ENCODE measurements at regions not wholly inside any gene's neighbourhood (a gene's known extent, or its start where the extent isn't known, plus 50 kb on each side); places are given as distances from the start of the nearest gene placed in this dataset.
"Not testable (repeated sequence)": the region's sequence is repeated elsewhere in the genome, so short reads cannot be mapped to it uniquely, and the experiment has no call there.

DNA sequence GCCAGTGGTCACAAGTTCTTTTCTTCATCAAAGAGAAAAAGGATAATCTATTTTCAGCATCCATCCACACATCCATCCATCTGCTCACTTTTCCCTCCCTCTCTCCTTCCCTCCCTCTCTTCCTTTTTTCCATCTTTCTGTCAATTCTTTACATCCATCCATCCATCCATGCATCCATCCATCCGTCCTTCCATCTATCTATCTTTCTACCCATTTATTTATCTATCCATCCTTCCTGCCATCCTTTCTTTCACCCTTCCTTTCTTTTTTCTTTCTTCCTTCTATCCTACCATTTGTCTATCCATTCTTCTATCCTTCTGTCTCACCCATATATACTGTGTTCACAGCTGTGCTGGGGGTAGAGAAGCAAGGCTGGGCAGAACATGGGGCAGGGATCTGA lies 212.4 kb upstream of the GALNT2 start:
- DNase-seq (ENCODE audit: insufficient read length, low spot score), result no peak
- no peak for FAIRE-seq

DNA sequence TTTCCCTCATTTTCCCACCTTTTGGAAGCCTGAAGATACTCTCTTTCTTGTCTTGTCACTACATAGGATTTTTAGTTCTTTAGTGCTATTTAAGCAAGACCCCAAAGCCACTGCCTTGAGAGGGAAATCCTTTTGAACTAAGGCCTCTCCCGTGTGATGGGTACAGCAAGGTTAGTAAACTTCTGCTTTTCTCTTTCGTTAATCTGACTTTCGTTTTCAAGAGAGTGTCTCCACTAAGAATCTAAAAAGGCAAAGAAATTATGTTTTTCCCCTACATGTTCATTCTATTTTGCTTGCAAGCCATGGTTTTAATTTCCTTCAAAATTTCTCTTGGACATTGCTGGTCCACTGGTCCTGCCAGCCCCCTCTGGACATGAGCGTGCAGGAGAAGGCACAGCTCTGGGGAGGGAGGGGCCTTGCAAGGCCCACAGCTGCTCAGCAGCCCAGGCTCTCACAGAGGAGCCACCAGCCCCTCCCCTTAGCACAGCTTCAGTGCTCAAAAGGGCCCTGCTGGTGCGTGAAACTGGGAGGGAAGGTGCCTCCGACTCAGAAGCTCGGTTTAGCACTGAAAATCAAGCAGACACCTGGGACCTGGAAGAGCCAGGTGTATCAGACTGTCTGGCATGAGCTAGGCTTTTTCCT lies 210.9 kb upstream of the GALNT2 start:
- FAIRE-seq (peak; percentile 95), DNase-seq (ENCODE audit: insufficient read length, low spot score) (peak; percentile 77)

DNA sequence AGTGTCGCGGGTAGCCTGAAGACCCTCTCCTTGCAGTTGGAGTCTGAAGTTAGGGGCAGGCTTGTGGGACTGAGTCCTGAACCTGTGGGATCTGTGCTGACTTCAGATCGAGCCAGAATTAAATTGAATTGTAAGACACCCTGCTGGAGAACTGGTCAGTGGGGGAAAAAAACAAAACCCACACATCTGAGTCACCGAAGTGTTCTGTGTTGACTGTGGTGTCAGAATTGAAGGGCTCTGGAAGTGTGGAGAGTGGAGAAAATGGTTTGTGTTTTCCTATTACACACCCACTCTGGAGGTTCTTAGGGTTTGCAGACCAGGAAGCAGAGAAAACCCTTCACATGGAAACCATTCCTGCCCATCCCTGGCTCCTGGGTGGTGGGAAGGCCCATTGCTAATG lies 209.5 kb upstream of the GALNT2 start:
- FAIRE-seq, result peak; percentile 8
- DNase-seq (ENCODE audit: insufficient read length, low spot score), result no peak

DNA sequence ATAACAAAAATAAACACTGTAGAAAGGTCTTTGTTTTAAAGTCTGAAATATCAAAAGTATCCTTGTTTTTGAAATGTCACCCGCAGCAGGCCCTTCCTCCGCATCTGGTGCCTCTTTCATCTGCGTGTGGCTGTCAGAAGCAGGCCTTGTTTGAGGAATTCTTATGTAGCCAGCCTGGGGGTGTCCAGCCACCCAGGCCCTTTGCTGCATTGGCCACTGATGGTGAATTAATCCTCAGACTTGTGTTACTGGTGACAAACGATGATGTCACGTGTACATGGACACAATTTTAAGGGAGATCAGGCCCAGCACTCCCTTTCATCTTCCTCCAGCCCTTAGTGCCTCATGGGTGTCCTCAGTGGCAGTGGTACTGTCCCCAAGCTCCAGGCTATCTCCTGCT lies 208.0 kb upstream of the GALNT2 start:
- DNase-seq (ENCODE audit: insufficient read length, low spot score) (no peak), FAIRE-seq (no peak)

DNA sequence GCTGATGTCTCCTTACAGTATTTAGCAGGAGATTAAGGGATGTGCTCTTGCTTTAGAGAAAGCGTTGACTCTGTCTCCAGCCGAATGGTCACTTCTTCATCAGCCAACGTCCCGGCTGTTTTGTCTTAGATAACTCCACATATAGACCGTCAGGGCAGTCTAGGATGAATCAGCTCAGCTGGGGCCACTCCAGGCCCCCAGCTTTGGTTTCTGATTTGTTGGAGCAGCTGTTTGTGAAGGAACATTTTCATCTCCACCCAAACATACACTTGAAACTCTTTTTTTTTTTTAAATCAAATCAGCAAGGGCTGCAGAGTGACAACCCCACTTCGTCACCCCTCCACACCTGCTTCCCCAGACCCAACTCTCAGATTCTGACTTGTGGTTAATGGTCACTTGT lies 206.1 kb upstream of the GALNT2 start:
- DNase-seq (ENCODE audit: insufficient read length, low spot score) (no peak), FAIRE-seq (no peak)

DNA sequence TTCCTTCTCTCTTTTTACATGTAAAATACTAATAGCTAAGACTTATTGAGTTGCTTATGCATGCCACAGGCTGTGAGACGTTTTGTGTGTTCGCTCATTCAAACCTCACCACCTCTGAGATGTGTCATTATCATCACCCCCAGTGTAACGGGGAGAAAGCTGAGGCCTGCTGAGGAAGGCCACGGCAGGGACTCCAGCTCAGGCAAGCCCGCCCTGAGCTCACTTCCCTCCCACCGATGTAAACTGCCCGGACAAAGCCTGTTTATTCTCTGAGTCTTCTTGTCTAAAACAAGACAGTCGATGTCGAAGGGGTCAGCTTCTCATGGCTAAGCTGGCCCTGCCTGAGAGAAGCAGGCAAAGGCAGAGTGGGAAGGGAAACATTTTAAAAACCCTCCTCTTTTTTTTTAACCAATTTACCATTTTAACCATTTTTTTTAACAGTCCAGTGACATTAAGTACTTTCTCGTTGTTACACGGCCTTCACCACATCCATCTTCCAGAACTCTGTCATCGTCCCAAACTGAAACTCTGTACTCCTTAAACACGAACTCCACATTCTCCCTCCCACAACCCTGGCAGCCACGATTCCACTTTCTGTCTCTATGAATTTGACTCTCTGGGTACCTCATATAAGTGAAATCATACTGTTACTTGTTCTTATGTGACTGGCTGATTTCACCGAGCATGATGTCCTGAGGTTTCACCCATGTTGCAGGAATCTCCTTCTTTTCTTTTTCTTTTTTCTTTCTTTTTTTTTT lies 204.8 kb upstream of the GALNT2 start:
- DNase-seq (ENCODE audit: insufficient read length, low spot score) (no peak), FAIRE-seq (no peak)

DNA sequence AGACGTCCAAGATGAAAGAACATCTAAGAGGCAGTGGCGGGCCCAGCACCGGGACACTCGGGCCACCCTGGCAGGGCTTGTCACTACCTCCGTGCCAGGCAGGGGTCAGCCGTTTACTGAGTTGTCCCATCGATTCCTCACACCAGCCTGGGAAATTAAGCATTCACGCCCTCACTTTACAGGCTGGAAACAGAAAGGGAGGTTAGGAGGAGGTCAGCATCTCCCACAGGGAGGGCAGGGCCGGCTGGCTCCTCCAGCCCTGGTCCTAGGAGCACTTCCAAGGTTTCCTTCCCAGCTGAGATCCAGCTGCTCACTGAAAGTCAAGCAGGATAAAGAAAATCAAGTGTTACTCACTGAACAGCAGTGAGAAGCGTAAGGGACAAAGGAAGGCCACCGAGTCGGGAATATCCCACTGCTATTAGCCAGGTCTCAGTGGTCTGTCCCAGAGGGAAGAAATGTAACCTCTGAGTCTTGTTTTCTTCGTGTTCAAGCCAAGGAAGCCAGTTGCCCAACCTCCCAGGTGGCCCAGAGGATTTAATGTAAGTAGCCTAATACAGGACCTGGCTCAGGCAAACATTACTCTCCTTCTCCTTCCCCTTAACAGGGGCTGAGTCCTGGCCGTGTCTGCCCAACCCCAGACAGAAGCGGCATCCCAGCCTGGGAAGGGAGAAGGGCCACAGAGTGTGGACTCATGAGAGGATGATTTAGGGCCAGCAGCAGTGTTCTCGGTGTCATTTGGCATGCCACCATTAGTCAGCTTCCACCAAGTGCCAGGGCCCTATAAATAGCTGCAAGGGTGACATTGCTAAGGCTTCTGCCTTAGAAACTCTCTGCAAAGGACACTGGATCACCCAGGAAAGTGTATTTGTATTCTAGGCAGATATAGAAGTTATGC lies 203.1 kb upstream of the GALNT2 start:
- DNase-seq (ENCODE audit: insufficient read length, low spot score) (no peak), FAIRE-seq (no peak)

DNA sequence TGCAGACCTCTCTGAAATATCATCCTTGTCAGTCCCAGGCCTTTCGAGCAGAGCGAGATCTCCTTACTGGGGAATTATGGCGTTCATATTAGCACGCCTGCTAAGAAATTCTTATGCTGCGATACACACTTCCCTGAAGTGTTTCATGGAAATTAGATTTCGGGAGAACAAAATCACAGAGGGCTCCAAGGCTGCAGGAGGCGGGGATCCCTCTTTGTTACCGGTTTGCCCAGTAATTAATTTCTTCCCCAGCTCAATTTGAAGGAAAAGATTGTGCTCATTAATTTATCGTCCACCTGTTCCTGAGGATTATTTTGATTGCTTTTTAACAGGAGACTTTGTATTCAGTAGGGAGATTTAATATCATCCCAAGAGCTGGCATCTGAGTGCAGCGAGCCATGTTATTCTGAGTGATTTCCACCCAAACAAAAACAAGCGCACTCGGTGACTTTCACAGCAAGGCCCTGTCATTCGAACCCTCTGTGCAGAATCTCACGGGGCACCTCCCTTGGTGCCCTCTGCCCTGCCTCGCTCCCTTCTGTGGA lies 202.3 kb upstream of the GALNT2 start:
- DNase-seq (ENCODE audit: insufficient read length, low spot score) (no peak), FAIRE-seq (no peak)

DNA sequence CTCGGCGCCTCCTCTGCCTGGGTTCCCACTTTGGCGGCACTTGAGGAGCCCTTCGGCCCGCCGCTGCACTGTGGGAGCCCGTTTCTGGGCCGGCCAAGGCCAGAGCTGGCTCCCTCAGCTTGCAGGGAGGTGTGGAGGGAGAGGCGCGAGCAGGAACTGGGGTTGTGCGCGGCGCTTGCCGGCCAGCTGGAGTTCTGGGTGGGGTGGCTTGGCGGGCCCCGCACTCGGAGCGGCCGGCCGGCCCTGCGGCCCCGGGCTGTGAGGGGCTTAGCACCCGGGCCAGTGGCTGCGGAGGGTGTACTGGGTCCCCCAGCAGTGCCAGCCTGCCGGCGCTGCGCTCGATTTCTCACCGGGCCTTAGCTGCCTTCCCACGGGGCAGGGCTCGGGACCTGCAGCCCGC lies 201.7 kb upstream of the GALNT2 start:
- FAIRE-seq; DNase-seq (ENCODE audit: insufficient read length, low spot score): not testable (repeated sequence)

DNA sequence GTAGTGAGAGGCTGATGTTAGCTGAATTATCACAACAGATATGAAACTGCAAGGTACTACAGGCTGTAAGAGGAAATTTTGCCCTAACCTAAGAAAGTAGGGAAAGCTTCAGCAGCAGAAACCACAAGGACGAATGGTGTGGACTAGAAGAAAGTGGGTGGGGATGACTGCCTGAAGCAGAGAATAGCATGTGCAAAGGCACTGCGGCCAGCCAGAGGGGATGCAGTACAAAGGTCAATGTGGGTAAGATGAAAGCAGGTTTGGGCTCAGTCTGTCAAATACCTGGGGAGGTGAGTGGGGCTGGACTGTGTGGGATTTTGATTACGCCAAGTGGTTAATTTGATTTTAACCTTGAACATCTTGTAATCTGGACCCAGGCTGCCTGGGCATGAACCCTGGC lies 199.3 kb upstream of the GALNT2 start:
- FAIRE-seq (no peak), DNase-seq (ENCODE audit: insufficient read length, low spot score) (no peak)

DNA sequence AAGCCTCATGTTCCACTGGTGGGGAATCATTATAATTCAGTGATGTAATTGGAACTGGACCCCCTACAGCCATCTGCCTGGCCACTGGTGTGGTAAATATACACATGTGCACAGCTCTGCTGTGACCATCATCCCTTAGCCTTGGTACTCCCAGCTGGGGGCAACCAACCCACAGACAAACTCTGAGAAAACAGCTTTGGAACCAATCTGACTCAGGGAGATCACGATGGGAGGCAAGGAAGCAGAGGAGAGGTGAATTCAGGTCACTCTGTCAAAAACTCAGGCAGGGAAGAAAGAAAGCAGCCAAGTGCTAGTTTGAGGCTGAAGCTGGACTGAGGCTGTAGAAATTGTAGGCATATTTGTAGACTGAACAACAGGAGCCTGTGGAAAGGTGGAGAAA lies 197.8 kb upstream of the GALNT2 start:
- no peak for FAIRE-seq
- DNase-seq (ENCODE audit: insufficient read length, low spot score), result no peak

DNA sequence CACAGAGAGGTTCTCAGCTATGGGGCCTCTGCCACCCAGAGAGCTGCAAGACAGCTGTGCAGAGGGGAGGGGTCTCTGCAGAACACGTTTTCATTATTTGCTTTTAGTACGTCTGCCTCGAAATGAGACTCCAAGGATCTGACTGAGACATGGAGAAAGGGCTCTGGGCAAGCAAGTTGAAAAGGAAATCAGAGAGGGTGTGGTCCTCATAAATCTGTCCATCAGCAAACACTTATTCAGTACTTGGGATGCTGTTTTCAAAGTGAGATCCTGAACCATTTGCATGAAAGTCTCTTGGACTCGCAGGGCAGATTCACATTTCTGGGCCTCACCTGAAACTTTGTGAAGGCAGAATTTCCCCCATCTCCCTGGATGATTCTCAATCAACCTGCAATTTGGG lies 197.4 kb upstream of the GALNT2 start:
- FAIRE-seq (no peak), DNase-seq (ENCODE audit: insufficient read length, low spot score) (no peak)

DNA sequence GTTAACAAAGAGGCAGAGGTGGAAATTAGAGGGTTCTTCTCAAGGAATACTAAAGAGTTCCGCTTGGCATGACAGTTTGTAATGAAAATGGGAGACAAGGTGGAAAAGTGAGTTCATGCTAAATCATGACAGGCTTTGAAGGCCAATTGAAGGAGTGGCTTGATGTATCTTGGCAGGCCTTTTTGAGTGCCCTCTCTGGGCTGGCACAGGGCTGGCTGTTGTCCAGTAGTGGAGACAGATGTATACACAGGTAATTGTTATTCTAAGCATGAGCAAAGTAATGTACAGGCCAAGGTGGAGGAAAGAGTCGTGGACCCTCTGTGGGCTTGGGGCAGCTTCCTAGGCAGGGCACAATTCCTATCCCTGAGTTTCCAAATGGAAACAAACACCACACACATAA lies 196.7 kb upstream of the GALNT2 start:
- no peak for FAIRE-seq
- no peak for DNase-seq (ENCODE audit: insufficient read length, low spot score)

DNA sequence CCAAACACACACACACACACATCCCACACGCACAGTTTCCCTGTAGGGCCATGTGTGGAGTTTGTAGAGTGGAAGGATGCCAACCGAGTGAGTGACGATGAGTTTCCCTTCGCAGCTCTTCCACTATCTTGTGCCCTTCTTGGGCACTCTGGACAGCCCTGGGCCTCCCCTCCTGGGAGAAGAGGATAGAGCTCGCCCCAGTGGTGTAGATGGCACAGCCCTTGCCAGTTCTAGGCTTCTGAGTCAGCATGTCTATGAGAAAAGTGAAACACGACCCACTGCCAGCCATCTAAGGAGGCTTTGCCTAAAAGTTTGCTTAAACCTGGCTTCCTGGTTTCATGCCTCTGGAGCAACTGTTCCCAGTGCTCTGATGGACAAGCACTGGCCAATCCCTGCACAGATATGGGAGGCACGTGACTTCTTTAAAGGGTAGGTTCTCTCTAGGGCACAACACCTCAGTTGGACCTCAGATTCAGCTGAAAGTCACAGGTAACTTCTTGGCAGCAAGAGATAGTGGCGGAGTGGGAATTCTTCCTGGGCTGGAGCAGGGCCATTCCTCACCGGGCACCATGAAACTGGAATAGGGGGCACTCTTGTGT lies 195.9 kb upstream of the GALNT2 start:
- DNase-seq (ENCODE audit: insufficient read length, low spot score) (no peak), FAIRE-seq (no peak)

DNA sequence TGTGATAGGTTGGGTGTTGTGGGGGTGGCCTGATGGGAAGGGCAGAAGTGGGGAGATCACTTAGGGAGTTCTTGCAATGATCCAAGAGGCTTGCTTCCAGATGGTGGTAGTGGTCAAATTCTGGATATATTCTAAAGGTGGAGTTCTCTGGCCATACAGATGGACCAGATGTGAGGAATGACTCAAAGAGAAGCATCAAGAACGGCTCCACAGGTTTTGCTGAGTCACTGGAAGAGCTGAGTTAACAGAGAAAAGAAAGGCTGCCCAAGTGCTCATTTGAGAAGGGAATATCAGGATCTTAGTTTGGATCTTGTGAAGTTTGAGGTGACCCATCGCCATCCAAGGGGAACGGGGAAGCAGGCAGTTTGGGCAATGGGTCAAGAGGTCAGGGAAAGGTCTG lies 192.9 kb upstream of the GALNT2 start:
- no peak for FAIRE-seq

DNA sequence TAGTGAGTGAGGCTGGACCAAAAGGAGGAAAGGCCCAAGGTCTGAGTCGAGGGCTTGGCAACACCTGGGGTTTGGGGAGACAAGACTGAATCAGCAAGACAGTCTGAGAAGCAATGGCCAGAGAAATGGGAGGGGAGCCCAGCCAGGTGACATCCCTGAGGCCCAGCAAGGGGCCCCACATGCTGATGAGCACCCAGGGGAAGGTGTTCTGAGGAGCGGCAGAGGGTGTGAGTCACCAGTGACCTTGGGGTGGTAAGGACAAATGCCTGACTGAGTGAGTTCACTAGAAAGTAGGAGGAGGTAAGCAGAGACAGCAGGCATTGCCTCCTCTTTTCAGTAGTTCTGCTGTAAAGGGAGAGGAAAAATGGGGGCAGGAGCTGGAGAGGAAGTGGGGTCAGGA lies 192.4 kb upstream of the GALNT2 start:
- DNase-seq (ENCODE audit: insufficient read length, low spot score), result no peak
- FAIRE-seq, result no peak

More for the DNA sequence above, 192.9 kb upstream of the GALNT2 start:
- DNase-seq (ENCODE audit: insufficient read length, low spot score), result no peak

DNA sequence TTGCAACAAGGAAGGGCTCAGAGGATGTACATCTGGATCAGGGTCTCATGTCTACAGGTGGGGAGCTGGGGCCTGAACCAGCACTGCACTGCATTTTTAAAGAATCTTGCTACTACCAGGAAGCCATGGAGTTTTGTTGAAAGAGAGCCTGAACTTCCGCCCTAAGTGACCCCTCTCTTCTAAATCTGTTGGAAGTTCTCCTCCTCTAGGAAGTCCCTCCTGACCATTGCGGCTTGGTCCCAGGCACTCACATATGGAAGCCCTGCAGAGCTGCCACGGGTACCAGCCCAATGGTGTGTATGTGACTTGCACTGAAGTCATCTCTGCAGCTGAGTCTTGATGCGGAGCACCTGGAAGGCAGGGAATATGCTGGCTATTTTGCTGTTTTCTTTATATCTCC lies 192.0 kb upstream of the GALNT2 start:
- DNase-seq (ENCODE audit: insufficient read length, low spot score) (no peak), FAIRE-seq (no peak)

DNA sequence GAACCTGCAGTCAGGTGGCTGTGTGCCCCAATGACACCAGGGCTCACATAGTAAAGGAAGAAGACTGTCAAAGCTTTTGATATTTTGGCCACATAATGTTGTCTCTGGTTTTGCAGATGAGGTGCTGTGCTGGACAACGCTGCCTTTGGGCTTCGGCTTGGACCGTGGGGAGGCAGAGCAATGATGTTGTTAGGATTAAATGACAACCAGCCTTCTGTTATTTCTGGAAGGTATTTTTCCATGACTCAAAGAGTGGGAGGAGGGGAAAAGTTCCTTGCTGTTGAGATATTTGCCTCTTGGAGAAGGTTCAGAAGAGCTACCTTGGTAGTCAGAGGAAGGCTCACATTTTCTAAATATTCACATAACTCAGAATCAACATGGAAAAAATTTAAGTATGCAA lies 187.3 kb upstream of the GALNT2 start:
- FAIRE-seq (no peak), DNase-seq (ENCODE audit: insufficient read length, low spot score) (no peak)

DNA sequence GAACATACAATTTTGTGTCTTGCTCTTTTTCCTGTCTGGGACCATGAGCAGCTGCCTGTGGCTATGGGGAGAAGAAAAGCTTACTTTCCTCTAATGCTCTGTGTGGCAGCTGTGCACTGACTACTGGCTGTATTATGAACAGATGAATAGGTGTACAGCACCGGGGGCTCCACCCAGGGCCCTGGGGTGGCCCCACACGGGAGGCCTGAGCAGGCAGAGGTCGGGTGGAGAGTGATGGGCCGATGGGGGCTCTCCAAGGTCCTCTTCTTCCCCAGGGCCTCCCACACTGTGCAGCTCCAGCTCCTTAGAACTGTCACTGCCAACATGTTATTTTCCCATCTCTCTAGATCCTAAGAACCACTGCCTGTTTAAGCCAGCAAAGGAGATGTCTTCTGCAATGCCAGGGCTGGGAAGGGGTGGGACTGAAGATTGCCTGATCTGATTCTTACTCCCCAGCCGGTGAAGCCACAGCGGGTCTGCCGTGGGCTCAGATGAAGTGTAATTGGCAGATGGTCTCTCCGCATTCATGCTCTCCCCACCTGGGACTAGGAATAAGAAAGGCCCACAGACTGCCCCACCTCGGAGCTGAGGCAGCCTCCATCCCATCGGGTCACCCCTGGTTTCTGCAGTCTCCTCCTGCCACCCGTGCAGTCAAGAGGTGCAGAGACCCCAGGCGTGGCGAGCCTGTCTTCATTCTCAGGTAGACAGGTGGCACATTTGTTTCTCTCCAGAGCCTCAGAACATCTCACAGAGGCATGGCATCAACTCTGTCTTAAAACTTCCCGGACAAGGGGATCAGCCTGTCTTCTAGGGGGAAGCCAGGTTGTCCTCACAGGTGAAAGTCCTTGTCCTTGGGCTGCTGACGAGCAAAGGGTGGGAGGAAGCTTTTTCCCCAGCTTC lies 186.5 kb upstream of the GALNT2 start:
- no peak for DNase-seq (ENCODE audit: insufficient read length, low spot score)
- FAIRE-seq, result no peak

DNA sequence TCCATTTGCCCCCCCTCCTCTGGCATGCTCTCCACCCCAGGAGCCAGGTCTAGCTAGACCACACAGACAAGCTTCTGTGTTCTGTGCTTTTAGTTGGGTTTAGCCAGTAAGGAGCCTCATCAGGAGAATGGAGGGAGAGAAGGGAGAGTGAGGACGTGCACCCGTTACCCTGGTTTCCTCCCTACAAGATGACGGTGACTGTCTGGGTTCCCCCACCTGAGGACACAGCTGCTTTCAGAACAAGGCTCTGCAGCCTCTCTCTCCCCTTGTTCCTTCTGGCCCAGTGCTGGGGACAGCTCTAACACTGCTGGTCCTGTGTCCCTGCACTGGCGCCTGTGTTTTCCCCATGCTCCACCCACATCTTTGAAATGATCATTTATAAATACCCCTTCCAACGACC lies 184.4 kb upstream of the GALNT2 start:
- FAIRE-seq (no peak), DNase-seq (ENCODE audit: insufficient read length, low spot score) (no peak)

All from GM19239 (cell line).